OCI-LY3 (cell line): ENCODE measurements at regions not wholly inside any gene's neighbourhood (a gene's known extent, or its start where the extent isn't known, plus 50 kb on each side); places are given as distances from the start of the nearest gene placed in this dataset.

Experiments used
- H2AFZ ChIP-seq: fragments of 200-600, 300-600 bp; shearing (Covaris generic); 2 replicates; pipeline ENCODE4 v1.6.0; 2014; ENCODE audit warnings: antibody characterized with exemption, low read depth, low read length
- H3K27ac ChIP-seq: fragments of 200-600, 300-600 bp; sonication (generic); 2 replicates; pipeline ENCODE4 v1.5.1; 2014; ENCODE audit warnings: mild to moderate bottlenecking, low read length, moderate library complexity, mixed read lengths
- H3K27me3 ChIP-seq: fragments of 200-600, 300-600 bp; sonication (generic); 2 replicates; pipeline ENCODE4 v1.6.1; 2014; ENCODE audit warnings: low read depth, low read length, mixed read lengths
- H3K36me3 ChIP-seq: fragments of 200-600, 300-600 bp; sonication (generic); replicated peaks from 2 replicates; pipeline ENCODE3; 2014; ENCODE audit warnings: low read depth, low read length, mixed read lengths
- H3K4me1 ChIP-seq: fragments of 300-600, 200-600 bp; sonication (generic); 2 replicates; pipeline ENCODE4 v1.6.1; 2014; ENCODE audit warnings: low read length, mixed read lengths
- H3K4me2 ChIP-seq: fragments of 200-600, 300-600 bp; sonication (generic); 2 replicates; pipeline ENCODE4 v1.6.1; 2014; ENCODE audit warnings: low read length, mixed read lengths
- H3K4me3 ChIP-seq: fragments of 300-600, 200-600 bp; sonication (generic); 2 replicates; pipeline ENCODE4 v1.5.1; 2014; ENCODE audit warnings: antibody characterized with exemption, mild to moderate bottlenecking, low read length, moderate library complexity
- H3K79me2 ChIP-seq: fragments of 300-600, 200-600 bp; shearing (Covaris generic); 2 replicates; pipeline ENCODE4 v1.6.1; 2014; ENCODE audit warnings: mild to moderate bottlenecking, low read length, mixed read lengths
- H3K9ac ChIP-seq: fragments of 300-600, 200-600 bp; shearing (Covaris generic); 2 replicates; pipeline ENCODE4 v1.6.0; 2014; ENCODE audit warnings: mild to moderate bottlenecking, low read length, moderate library complexity
- H3K9me3 ChIP-seq: fragments of 200-600, 300-600 bp; shearing (Covaris generic); 2 replicates; pipeline ENCODE4 v1.6.1; 2014; ENCODE audit warnings: low read length, mixed read lengths; ENCODE audit not compliant: insufficient read depth
- H4K20me1 ChIP-seq: fragments of 200-600, 300-600 bp; sonication (generic); 2 replicates; pipeline ENCODE4 v1.6.1; 2016; ENCODE audit warnings: low read length, mixed read lengths; ENCODE audit not compliant: insufficient read depth
- CTCF ChIP-seq: fragments of 200-600, 300-600 bp; sonication (generic); IDR thresholded peaks from 2 replicates; pipeline ENCODE4 v1.5.1; 2014; ENCODE audit warnings: antibody characterized with exemption, low read length, low read depth
- EZH2phosphoT487 ChIP-seq: fragments of 200-600 bp; shearing (Covaris generic); IDR thresholded peaks from 2 replicates; pipeline ENCODE4 v1.6.1; 2018; ENCODE audit warnings: antibody characterized with exemption, mixed run types, low read depth

DNA sequence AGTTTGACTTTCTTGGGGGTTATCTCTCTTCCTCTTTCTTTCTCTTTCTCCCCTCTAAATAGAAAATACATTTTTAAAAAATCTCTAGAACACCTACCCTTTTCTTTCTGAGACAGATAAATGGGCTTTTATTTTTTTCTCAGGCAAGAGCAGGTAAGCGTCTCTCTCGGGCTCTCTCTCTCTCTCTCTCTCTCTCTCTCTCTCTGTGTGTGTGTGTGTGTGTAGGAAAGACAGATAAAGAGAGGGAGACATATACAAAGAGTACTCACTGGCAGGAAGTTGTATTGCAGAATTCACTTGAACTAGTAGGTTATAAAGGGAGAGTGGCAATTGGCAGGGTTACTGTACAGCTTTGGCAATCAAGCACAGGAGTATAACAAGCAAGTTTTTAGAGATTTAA lies 118.1 kb upstream of the LSAMP start:
- H3K9me3 ChIP-seq, result no peaks in the 10 kb centered on the region
- no peaks in the 10 kb centered on the region for H3K36me3 ChIP-seq
- TF ChIP-seq EZH2phosphoT487 (no peak), CTCF (no peak)
- no peaks in the 10 kb centered on the region for H3K4me1 ChIP-seq
- H3K4me3 ChIP-seq, result no peak overlapping the region
- no peaks in the 10 kb centered on the region for H4K20me1 ChIP-seq
- no peak overlapping the region for H3K4me2 ChIP-seq
- no peak overlapping the region for H3K27ac ChIP-seq
- no peak overlapping the region for H2AFZ ChIP-seq
- H3K79me2 ChIP-seq, result no peaks in the 10 kb centered on the region
- H3K9ac ChIP-seq, result no peak overlapping the region
- H3K27me3 ChIP-seq, result no peaks in the 10 kb centered on the region

GRCh38 chr3:116566478-116566960 lies 121.2 kb upstream of the LSAMP start:
- Histone ChIP-seq H3K9ac (no peak overlapping the region), H3K9me3 (no peaks in the 10 kb centered on the region), H3K27me3 (no peaks in the 10 kb centered on the region), H2AFZ (no peak overlapping the region), H3K27ac (no peak overlapping the region), H3K79me2 (no peaks in the 10 kb centered on the region), H3K4me2 (no peak overlapping the region), H3K36me3 (no peaks in the 10 kb centered on the region), H4K20me1 (no peaks in the 10 kb centered on the region), H3K4me3 (no peak overlapping the region), H3K4me1 (no peaks in the 10 kb centered on the region)
- TF ChIP-seq CTCF, result no peak
- TF ChIP-seq EZH2phosphoT487, result no peak

DNA sequence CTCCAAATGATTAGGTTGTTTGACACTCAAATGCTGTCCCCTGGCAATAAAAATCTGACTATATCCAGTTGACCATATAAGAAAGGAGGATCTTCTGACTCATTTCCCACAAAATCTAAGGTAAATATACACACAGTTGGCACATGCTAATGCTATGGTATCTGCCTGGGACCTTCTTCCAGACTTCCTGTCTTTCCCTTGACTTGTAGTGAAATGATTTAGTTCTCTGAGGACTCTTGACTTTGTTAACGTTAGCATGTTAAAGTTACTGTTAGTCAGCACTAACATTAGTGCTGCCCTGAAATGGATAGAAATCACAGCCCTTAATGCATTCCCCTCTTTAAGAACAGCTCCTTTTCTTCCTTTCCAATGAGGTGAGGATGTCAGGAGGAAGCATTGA lies 124.3 kb upstream of the LSAMP start:
- no peaks in the 10 kb centered on the region for H3K4me1 ChIP-seq
- no peaks in the 10 kb centered on the region for H3K36me3 ChIP-seq
- no peaks in the 10 kb centered on the region for H4K20me1 ChIP-seq
- H3K4me2 ChIP-seq, result no peak overlapping the region
- H3K27ac ChIP-seq, result no peak overlapping the region
- TF ChIP-seq EZH2phosphoT487 (no peak), CTCF (no peak)
- no peaks in the 10 kb centered on the region for H3K9me3 ChIP-seq
- no peak overlapping the region for H3K4me3 ChIP-seq
- H2AFZ ChIP-seq, result no peak overlapping the region
- no peaks in the 10 kb centered on the region for H3K79me2 ChIP-seq
- H3K27me3 ChIP-seq, result no peaks in the 10 kb centered on the region
- no peak overlapping the region for H3K9ac ChIP-seq

DNA sequence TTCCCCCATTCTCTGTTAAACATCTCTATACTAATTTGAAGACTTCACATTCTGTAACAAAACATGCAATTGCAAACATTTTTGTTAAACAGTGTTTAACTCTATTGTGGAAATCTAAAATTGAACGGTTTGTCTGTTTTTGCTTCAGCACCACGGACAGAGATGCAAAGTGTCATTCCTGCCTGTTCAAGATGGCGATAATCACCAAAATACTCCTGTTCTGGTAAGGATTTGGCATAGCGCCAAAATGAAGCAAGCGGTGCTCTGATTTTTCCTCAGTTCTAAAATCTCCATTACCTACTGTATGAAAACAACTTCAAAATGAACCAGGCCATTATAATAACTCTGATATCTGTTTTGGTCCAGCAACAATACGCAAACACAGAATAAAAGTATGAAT lies 129.7 kb upstream of the TUSC7 start:
- H3K27me3 ChIP-seq, result no peaks in the 10 kb centered on the region
- no peak for TF ChIP-seq EZH2phosphoT487
- no peak for TF ChIP-seq CTCF
- no peak overlapping the region for H2AFZ ChIP-seq
- H4K20me1 ChIP-seq, result no peaks in the 10 kb centered on the region
- no peaks in the 10 kb centered on the region for H3K79me2 ChIP-seq
- H3K4me3 ChIP-seq, result no peak overlapping the region
- no peak overlapping the region for H3K27ac ChIP-seq
- H3K9me3 ChIP-seq, result no peaks in the 10 kb centered on the region
- H3K9ac ChIP-seq, result no peak overlapping the region
- H3K36me3 ChIP-seq, result no peaks in the 10 kb centered on the region
- no peaks in the 10 kb centered on the region for H3K4me1 ChIP-seq
- H3K4me2 ChIP-seq, result no peak overlapping the region
